ENCODE measurements at regions not wholly inside any gene's neighbourhood (a gene's known extent, or its start where the extent isn't known, plus 50 kb on each side); places are given as distances from the start of the nearest gene placed in this dataset.

- H3K36me3 ChIP-seq: no peaks in the 10 kb centered on the region
- no peak overlapping the region for H3K4me3 ChIP-seq (replicated peaks in 1 of 3)
- no peaks in the 10 kb centered on the region for H3K4me1 ChIP-seq
- intact Hi-C loops (cut with DNase I): no loop called here
- no peak for DNase-seq
- 93% methylated on average over 3 of the region's 3 CpGs for WGBS, 2 donors
- no peaks in the 10 kb centered on the region for H3K27me3 ChIP-seq
- no peaks in the 10 kb centered on the region for H3K9me3 ChIP-seq
- TF ChIP-seq POLR2A (IDR thresholded peaks at IDR 0.05): no peak
- TF ChIP-seq, protein P1, sequence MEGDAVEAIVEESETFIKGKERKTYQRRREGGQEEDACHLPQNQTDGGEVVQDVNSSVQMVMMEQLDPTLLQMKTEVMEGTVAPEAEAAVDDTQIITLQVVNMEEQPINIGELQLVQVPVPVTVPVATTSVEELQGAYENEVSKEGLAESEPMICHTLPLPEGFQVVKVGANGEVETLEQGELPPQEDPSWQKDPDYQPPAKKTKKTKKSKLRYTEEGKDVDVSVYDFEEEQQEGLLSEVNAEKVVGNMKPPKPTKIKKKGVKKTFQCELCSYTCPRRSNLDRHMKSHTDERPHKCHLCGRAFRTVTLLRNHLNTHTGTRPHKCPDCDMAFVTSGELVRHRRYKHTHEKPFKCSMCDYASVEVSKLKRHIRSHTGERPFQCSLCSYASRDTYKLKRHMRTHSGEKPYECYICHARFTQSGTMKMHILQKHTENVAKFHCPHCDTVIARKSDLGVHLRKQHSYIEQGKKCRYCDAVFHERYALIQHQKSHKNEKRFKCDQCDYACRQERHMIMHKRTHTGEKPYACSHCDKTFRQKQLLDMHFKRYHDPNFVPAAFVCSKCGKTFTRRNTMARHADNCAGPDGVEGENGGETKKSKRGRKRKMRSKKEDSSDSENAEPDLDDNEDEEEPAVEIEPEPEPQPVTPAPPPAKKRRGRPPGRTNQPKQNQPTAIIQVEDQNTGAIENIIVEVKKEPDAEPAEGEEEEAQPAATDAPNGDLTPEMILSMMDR (IDR thresholded peaks at IDR 0.05): no peak
- H3K27ac ChIP-seq: no peak overlapping the region
Measured at GRCh38 chr16:62477796-62478195, 441.6 kb upstream of the CDH8 start.

- intact Hi-C loops (cut with DNase I): no loop called here
- DNase-seq: no peak
- TF ChIP-seq, protein P1 (IDR thresholded peaks at IDR 0.05): no peak
- no peak for TF ChIP-seq POLR2A (IDR thresholded peaks at IDR 0.05)
- Histone ChIP-seq H3K9me3 (no peaks in the 10 kb centered on the region), H3K4me1 (no peaks in the 10 kb centered on the region), H3K36me3 (no peaks in the 10 kb centered on the region), H3K27ac (no peak overlapping the region), H3K4me3 (replicated peaks in 1 of 3) (no peak overlapping the region), H3K27me3 (no peaks in the 10 kb centered on the region)
Measured at GRCh38 chr16:62475573-62475972, 439.3 kb upstream of the CDH8 start.

- H3K36me3 ChIP-seq: no peaks in the 10 kb centered on the region
- intact Hi-C loops (cut with DNase I): no loop called here
- H3K9me3 ChIP-seq: no peaks in the 10 kb centered on the region
- no peak overlapping the region for H3K27ac ChIP-seq
- TF ChIP-seq, protein P1 (IDR thresholded peaks at IDR 0.05): no peak
- no peak for TF ChIP-seq POLR2A (IDR thresholded peaks at IDR 0.05)
- no peaks in the 10 kb centered on the region for H3K4me1 ChIP-seq
- no peak for DNase-seq
- H3K4me3 ChIP-seq (replicated peaks in 1 of 3): no peak overlapping the region
- no peaks in the 10 kb centered on the region for H3K27me3 ChIP-seq
- 71 to 88% methylated on average over 2 of the region's 2 CpGs for WGBS, 2 donors
Measured at GRCh38 chr16:62462971-62463370, 426.7 kb upstream of the CDH8 start.

DNA sequence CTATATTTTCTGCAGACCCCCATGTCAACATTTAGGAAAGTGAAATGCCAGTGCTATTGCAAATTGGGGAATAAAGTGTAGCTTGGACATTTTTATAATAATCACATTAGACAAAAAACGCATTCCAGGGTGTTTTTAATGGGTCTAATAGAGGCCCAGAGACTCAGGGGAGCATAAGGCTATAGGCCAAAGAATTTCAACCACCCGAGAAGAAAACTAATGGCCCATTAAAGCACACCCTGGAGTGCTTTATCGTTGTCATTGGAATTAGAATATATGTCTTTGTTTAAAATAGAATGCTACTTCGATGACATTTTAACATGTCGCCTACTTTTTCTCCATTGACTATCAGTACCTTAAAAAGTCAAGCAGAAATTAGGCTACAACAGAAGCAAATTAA lies 414.1 kb upstream of the CDH8 start:
- no peak for DNase-seq
- Histone ChIP-seq H3K9me3 (no peaks in the 10 kb centered on the region), H3K27ac (no peak overlapping the region), H3K36me3 (no peaks in the 10 kb centered on the region), H3K4me1 (no peaks in the 10 kb centered on the region), H3K27me3 (no peaks in the 10 kb centered on the region), H3K4me3 (replicated peaks in 1 of 3) (no peak overlapping the region)
- intact Hi-C loops (cut with DNase I): no loop called here
- 38 to 44% methylated on average over 5 of the region's 5 CpGs for WGBS, 2 donors
- TF ChIP-seq POLR2A (IDR thresholded peaks at IDR 0.05): no peak
- TF ChIP-seq, protein P1 (IDR thresholded peaks at IDR 0.05): no peak

GRCh38 chr16:62445909-62446308 lies 409.7 kb upstream of the CDH8 start:
- no peak for DNase-seq
- Histone ChIP-seq H3K36me3 (no peaks in the 10 kb centered on the region), H3K4me1 (no peaks in the 10 kb centered on the region), H3K27me3 (no peaks in the 10 kb centered on the region), H3K27ac (no peak overlapping the region), H3K9me3 (no peaks in the 10 kb centered on the region), H3K4me3 (replicated peaks in 1 of 3) (no peak overlapping the region)
- intact Hi-C loops (cut with DNase I): no loop called here
- TF ChIP-seq, protein P1 (IDR thresholded peaks at IDR 0.05): no peak
- TF ChIP-seq POLR2A (IDR thresholded peaks at IDR 0.05): no peak
- WGBS, 2 donors: 78 to 82% methylated on average over 2 of the region's 2 CpGs

Data from thyroid gland (tissue), 4 donors.